PFSK-1 (cell line): ENCODE measurements at regions not wholly inside any gene's neighbourhood (a gene's known extent, or its start where the extent isn't known, plus 50 kb on each side); places are given as distances from the start of the nearest gene placed in this dataset.

Experiments used
- SIN3A ChIP-seq: IDR thresholded peaks from 2 replicates; pipeline ENCODE4 v1.6.1; 2012; ENCODE audit warnings: mild to moderate bottlenecking, low read length, moderate library complexity, borderline replicate concordance; ENCODE audit not compliant: insufficient read depth
- TAF1 ChIP-seq: IDR thresholded peaks from 2 replicates; pipeline ENCODE4 v1.6.1; 2012; ENCODE audit warnings: low read length, control low read depth, borderline replicate concordance; ENCODE audit not compliant: insufficient read depth
- TF ChIP-seq, protein P1 (sequence below), 2 experiments: IDR thresholded peaks; 2 replicates each; pipeline versions ENCODE4 v1.6.1 to v1.8.0; 2011 to 2012; ENCODE audit warnings: low read depth in 2 of 2, low read length in 2 of 2, control low read depth in 1 of 2, inconsistent platforms in 1 of 2, mild to moderate bottlenecking in 1 of 2, moderate library complexity in 1 of 2; ENCODE audit not compliant: insufficient read depth in 1 of 2

DNA sequence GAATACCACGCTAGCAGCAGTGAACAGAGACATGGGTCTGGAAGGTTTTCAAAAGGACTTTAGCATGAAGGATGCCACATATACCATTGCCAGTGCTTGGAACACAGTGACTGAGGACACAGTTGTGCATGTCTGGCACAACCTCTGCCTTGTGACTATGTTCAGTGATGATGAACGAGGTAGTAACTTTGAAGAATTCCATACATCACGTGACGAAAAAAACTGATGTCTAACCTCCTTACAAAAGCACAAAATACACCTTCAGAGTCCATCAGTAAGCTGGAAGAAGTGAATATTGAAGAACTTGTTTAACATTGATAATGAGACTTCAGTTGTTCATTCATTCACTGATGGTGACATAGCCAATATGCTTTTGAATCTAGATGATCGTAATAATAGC is 594.8 kb upstream of the GRM7 start:
- TF ChIP-seq, protein P1, sequence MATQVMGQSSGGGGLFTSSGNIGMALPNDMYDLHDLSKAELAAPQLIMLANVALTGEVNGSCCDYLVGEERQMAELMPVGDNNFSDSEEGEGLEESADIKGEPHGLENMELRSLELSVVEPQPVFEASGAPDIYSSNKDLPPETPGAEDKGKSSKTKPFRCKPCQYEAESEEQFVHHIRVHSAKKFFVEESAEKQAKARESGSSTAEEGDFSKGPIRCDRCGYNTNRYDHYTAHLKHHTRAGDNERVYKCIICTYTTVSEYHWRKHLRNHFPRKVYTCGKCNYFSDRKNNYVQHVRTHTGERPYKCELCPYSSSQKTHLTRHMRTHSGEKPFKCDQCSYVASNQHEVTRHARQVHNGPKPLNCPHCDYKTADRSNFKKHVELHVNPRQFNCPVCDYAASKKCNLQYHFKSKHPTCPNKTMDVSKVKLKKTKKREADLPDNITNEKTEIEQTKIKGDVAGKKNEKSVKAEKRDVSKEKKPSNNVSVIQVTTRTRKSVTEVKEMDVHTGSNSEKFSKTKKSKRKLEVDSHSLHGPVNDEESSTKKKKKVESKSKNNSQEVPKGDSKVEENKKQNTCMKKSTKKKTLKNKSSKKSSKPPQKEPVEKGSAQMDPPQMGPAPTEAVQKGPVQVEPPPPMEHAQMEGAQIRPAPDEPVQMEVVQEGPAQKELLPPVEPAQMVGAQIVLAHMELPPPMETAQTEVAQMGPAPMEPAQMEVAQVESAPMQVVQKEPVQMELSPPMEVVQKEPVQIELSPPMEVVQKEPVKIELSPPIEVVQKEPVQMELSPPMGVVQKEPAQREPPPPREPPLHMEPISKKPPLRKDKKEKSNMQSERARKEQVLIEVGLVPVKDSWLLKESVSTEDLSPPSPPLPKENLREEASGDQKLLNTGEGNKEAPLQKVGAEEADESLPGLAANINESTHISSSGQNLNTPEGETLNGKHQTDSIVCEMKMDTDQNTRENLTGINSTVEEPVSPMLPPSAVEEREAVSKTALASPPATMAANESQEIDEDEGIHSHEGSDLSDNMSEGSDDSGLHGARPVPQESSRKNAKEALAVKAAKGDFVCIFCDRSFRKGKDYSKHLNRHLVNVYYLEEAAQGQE (IDR thresholded peaks at IDR 0.05; ENCODE audit: insufficient read depth in 1 of 2, low read depth in 2 of 2, low read length in 2 of 2) = no peak
- TF ChIP-seq SIN3A (no peak), TAF1 (no peak)
